ENCODE measurements at regions not wholly inside any gene's neighbourhood (a gene's known extent, or its start where the extent isn't known, plus 50 kb on each side); places are given as distances from the start of the nearest gene placed in this dataset.
"Not testable (repeated sequence)": the region's sequence is repeated elsewhere in the genome, so short reads cannot be mapped to it uniquely, and the experiment has no call there.

- no peak for DNase-seq (ENCODE audit: low read depth in 2 of 2, low spot score in 1 of 2)
Observed at GRCh38 chr21:14686466-14687267, 140.6 kb upstream of the SAMSN1 start.

- no peak for DNase-seq (ENCODE audit: low read depth in 2 of 2, low spot score in 1 of 2)
Observed at GRCh38 chr21:14685568-14685967, 139.5 kb upstream of the SAMSN1 start.

GRCh38 chr21:14684071-14684470 lies 138.0 kb upstream of the SAMSN1 start:
- DNase-seq (ENCODE audit: low read depth in 2 of 2, low spot score in 1 of 2) = no peak

GRCh38 chr21:14683063-14683462 lies 136.9 kb upstream of the SAMSN1 start:
- no peak for DNase-seq (ENCODE audit: low read depth in 2 of 2, low spot score in 1 of 2)

- DNase-seq (ENCODE audit: low read depth in 2 of 2, low spot score in 1 of 2) = no peak
Observed at GRCh38 chr21:14678973-14679574, 133.0 kb upstream of the SAMSN1 start.

GRCh38 chr21:14677639-14678179 lies 131.6 kb upstream of the SAMSN1 start:
- DNase-seq (ENCODE audit: low read depth in 2 of 2, low spot score in 1 of 2) = no peak

GRCh38 chr21:14677013-14677412 lies 130.9 kb upstream of the SAMSN1 start:
- no peak for DNase-seq (ENCODE audit: low read depth in 2 of 2, low spot score in 1 of 2)

GRCh38 chr21:14675774-14676530 lies 129.8 kb upstream of the SAMSN1 start:
- no peak for DNase-seq (ENCODE audit: low read depth in 2 of 2, low spot score in 1 of 2)

GRCh38 chr21:14673649-14674048 lies 127.5 kb upstream of the SAMSN1 start:
- no peak for DNase-seq (ENCODE audit: low read depth in 2 of 2, low spot score in 1 of 2)

GRCh38 chr21:14672466-14672865 lies 126.4 kb upstream of the SAMSN1 start:
- DNase-seq (ENCODE audit: low read depth in 2 of 2, low spot score in 1 of 2) = no peak

GRCh38 chr21:14670409-14670808 lies 124.3 kb upstream of the SAMSN1 start:
- no peak for DNase-seq (ENCODE audit: low read depth in 2 of 2, low spot score in 1 of 2)

GRCh38 chr21:14669092-14669491 lies 123.0 kb upstream of the SAMSN1 start:
- not testable (repeated sequence) for DNase-seq (ENCODE audit: low read depth in 2 of 2, low spot score in 1 of 2)

- no peak for DNase-seq (ENCODE audit: low read depth in 2 of 2, low spot score in 1 of 2)
Observed at GRCh38 chr21:14657241-14658008, 111.3 kb upstream of the SAMSN1 start.

- no peak for DNase-seq (ENCODE audit: low read depth in 2 of 2, low spot score in 1 of 2)
Observed at GRCh38 chr21:14646893-14647292, 100.8 kb upstream of the SAMSN1 start.

- DNase-seq (ENCODE audit: low read depth in 2 of 2, low spot score in 1 of 2) = no peak
Observed at GRCh38 chr21:14645702-14646101, 99.6 kb upstream of the SAMSN1 start.

GRCh38 chr21:14632359-14632758 lies 86.2 kb upstream of the SAMSN1 start:
- DNase-seq (ENCODE audit: low read depth in 2 of 2, low spot score in 1 of 2) = no peak

GRCh38 chr21:14630556-14631069 lies 84.5 kb upstream of the SAMSN1 start:
- DNase-seq (ENCODE audit: low read depth in 2 of 2, low spot score in 1 of 2) = no peak

GRCh38 chr21:14629461-14629860 lies 83.3 kb upstream of the SAMSN1 start:
- no peak for DNase-seq (ENCODE audit: low read depth in 2 of 2, low spot score in 1 of 2)

- DNase-seq (ENCODE audit: low read depth in 2 of 2, low spot score in 1 of 2) = not testable (repeated sequence)
Observed at GRCh38 chr21:14623079-14623478, 77.0 kb upstream of the SAMSN1 start.

GRCh38 chr21:14620152-14620551 lies 74.0 kb upstream of the SAMSN1 start:
- no peak for DNase-seq (ENCODE audit: low read depth in 2 of 2, low spot score in 1 of 2)

GRCh38 chr21:14617871-14618270 lies 71.8 kb upstream of the SAMSN1 start:
- no peak for DNase-seq (ENCODE audit: low read depth in 2 of 2, low spot score in 1 of 2)

Measured in stimulated activated CD8-positive, alpha-beta memory T cell treated with anti-CD3 and anti-CD28 coated beads, Interleukin-4, amount 100 ng/mL, for 1 hour (primary cell).